HCT116 (cell line): ENCODE measurements at regions not wholly inside any gene's neighbourhood (a gene's known extent, or its start where the extent isn't known, plus 50 kb on each side); places are given as distances from the start of the nearest gene placed in this dataset.

Experiments
- ATAC-seq: fragments of 200-7000 bp; cut with Tn5 transposase; 2 replicates; pipeline ENCODE4 v1.9.1; 2020; ENCODE audit warnings: mild to moderate bottlenecking, moderate library complexity
- BruUV-seq: library from RNA; stranded (reverse); fragments of 400-500 nt; replicated peaks from 2 replicates; lab custom pipeline; 2021; lab: Mats Ljungman, UMichigan
- CTCF ChIA-PET: fragments of 300-600 bp; sonication (Branson Sonifier 250); formaldehyde crosslinking; loops from one replicate; lab custom pipeline; 2021; ENCODE audit warnings: antibody characterized with exemption; lab: Charles Lee
- POLR2A ChIA-PET: fragments of 300-600, 350-600 bp; sonication (Branson Sonifier 250); formaldehyde crosslinking; loops from one replicate; lab custom pipeline; 2021; ENCODE audit warnings: antibody characterized with exemption; lab: Charles Lee
- RAD21 ChIA-PET, 2 experiments: fragments of 300-600 bp; sonication (Branson Sonifier 250); formaldehyde crosslinking; loops; one replicate each; lab custom pipeline; 2023; ENCODE audit warnings: low total read pairs in 2 of 2; ENCODE audit not compliant: uncharacterized antibody in 2 of 2, unreplicated experiment in 2 of 2, low non-redundant PET in 1 of 2; lab: Charles Lee
- DNase-seq: peaks from one replicate; pipeline ENCODE4 v3.0.0-alpha.2; 2010; ENCODE audit warnings: low read depth, low spot score
- H2AFZ ChIP-seq: fragments of 200-600 bp; shearing (Covaris generic), sonication (generic); 2 replicates; pipeline ENCODE4 v1.6.1; 2017; ENCODE audit warnings: low read depth, mixed run types, mixed read lengths, antibody characterized with exemption, low read length; ENCODE audit not compliant: poor library complexity, severe bottlenecking
- H3K27ac ChIP-seq: 2 replicates; pipeline ENCODE4 v1.5.1; 2012; ENCODE audit warnings: low read depth, low read length
- H3K27me3 ChIP-seq: fragments of 200-600 bp; sonication (generic); 2 replicates; pipeline ENCODE4 v1.6.1; 2016; ENCODE audit warnings: mixed run types, low read length, mixed read lengths; ENCODE audit not compliant: insufficient read depth
- H3K36me3 ChIP-seq, 2 experiments: fragments of 200-500 bp in 1 of 2; fragments of 200-600 bp in 1 of 2; sonication (Bioruptor generic) in 1 of 2; sonication (generic) in 1 of 2; 2 replicates each; pipeline versions ENCODE4 v1.5.1 to v1.6.1; 2014 to 2016; ENCODE audit warnings: low read length in 2 of 2, inconsistent platforms in 1 of 2, mixed read lengths in 1 of 2, mixed run types in 1 of 2; ENCODE audit not compliant: insufficient read depth in 2 of 2, control insufficient read depth in 1 of 2
- H3K4me1 ChIP-seq, 2 experiments: fragments of 200-600 bp in 1 of 2; sonication (generic) in 1 of 2; 2 replicates each; pipeline versions ENCODE4 v1.5.1 to v1.6.1; 2012 to 2017; ENCODE audit warnings: low read length in 2 of 2, inconsistent platforms in 1 of 2, mild to moderate bottlenecking in 1 of 2, mixed read lengths in 1 of 2, mixed run types in 1 of 2, moderate library complexity in 1 of 2; ENCODE audit not compliant: insufficient read depth in 2 of 2, control insufficient read depth in 1 of 2
- H3K4me2 ChIP-seq: fragments of 200-600 bp; sonication (generic); 2 replicates; pipeline ENCODE4 v1.6.1; 2017; ENCODE audit warnings: mixed run types, low read length, mixed read lengths
- H3K4me3 ChIP-seq, 2 experiments: fragments of 200-600 bp in 1 of 2; sonication (generic) in 1 of 2; replicated peaks in 1 of 2; 2 replicates each; pipeline ENCODE4 v1.5.1; 2011 to 2016; ENCODE audit warnings: low read length in 2 of 2, control low read depth in 1 of 2, low read depth in 1 of 2, mild to moderate bottlenecking in 1 of 2, mixed read lengths in 1 of 2, mixed run types in 1 of 2
- H3K79me2 ChIP-seq: fragments of 200-600 bp; sonication (generic); 2 replicates; pipeline ENCODE4 v1.6.1; 2017; ENCODE audit warnings: mild to moderate bottlenecking, mixed run types, low read length, moderate library complexity, mixed read lengths; ENCODE audit not compliant: insufficient read depth
- H3K9ac ChIP-seq: fragments of 200-600 bp; sonication (generic); 2 replicates; pipeline ENCODE4 v1.6.1; 2016; ENCODE audit warnings: low read length, mixed read lengths
- H3K9me2 ChIP-seq: fragments of 200-600 bp; sonication (generic), shearing (Covaris generic); 2 replicates; pipeline ENCODE4 v1.6.1; 2017; ENCODE audit warnings: mixed run types, mild to moderate bottlenecking, moderate library complexity; ENCODE audit not compliant: insufficient read depth
- H3K9me3 ChIP-seq, 2 experiments: fragments of 200-500 bp in 1 of 2; fragments of 200-600 bp in 1 of 2; sonication (Bioruptor generic) in 1 of 2; sonication (generic) in 1 of 2; 2 replicates each; pipeline ENCODE4 v1.6.1; 2014 to 2017; ENCODE audit warnings: low read length in 2 of 2, mixed read lengths in 2 of 2, inconsistent platforms in 1 of 2, low read depth in 1 of 2, mild to moderate bottlenecking in 1 of 2, mixed run types in 1 of 2, moderate library complexity in 1 of 2; ENCODE audit not compliant: control insufficient read depth in 1 of 2, insufficient read depth in 1 of 2
- H4K20me1 ChIP-seq: fragments of 200-600 bp; sonication (generic), shearing (Covaris generic); 2 replicates; pipeline ENCODE4 v1.6.1; 2017; ENCODE audit warnings: mixed run types, mild to moderate bottlenecking, moderate library complexity; ENCODE audit not compliant: insufficient read depth
- CBX3 ChIP-seq: IDR thresholded peaks from 2 replicates; pipeline ENCODE4 v1.6.1; 2012; ENCODE audit warnings: low read depth
- CEBPB ChIP-seq: IDR thresholded peaks from 2 replicates; pipeline ENCODE4 v1.6.1; 2012; ENCODE audit warnings: low read depth
- EZH2phosphoT487 ChIP-seq: fragments of 200-600 bp; IDR thresholded peaks from 2 replicates; pipeline ENCODE4 v1.6.1; 2018; ENCODE audit warnings: antibody characterized with exemption, borderline replicate concordance
- POLR2A ChIP-seq: IDR thresholded peaks from 2 replicates; pipeline ENCODE4 v1.7.0; 2011; ENCODE audit warnings: borderline replicate concordance; ENCODE audit not compliant: insufficient read depth, insufficient read length; ENCODE audit errors: extremely low read depth
- POLR2AphosphoS5 ChIP-seq: IDR thresholded peaks from 2 replicates; pipeline ENCODE4 v1.6.1; 2011; ENCODE audit warnings: mild to moderate bottlenecking, low read depth, low read length, moderate library complexity
- RAD21 ChIP-seq: IDR thresholded peaks from 2 replicates; pipeline ENCODE4 v1.6.1; 2012; ENCODE audit warnings: low read depth, mild to moderate bottlenecking
- SIN3A ChIP-seq: IDR thresholded peaks from 2 replicates; pipeline ENCODE4 v1.6.1; 2012; ENCODE audit warnings: low read depth
- SP1 ChIP-seq: IDR thresholded peaks from 2 replicates; pipeline ENCODE4 v1.6.1; 2012; ENCODE audit warnings: low read depth
- SRF ChIP-seq: IDR thresholded peaks from 2 replicates; pipeline ENCODE4 v1.6.1; 2012; ENCODE audit warnings: low read depth
- TCF7L2 ChIP-seq: IDR thresholded peaks from 2 replicates; pipeline ENCODE4 v1.7.0; 2011; ENCODE audit warnings: borderline replicate concordance, inconsistent platforms; ENCODE audit not compliant: insufficient read depth, insufficient read length; ENCODE audit errors: extremely low read depth
- YY1 ChIP-seq: IDR thresholded peaks from 2 replicates; pipeline ENCODE4 v1.6.1; 2011; ENCODE audit warnings: low read length, low read depth, moderate library complexity, mild to moderate bottlenecking; ENCODE audit not compliant: insufficient replicate concordance; ENCODE audit errors: extremely low read depth
- ZFX ChIP-seq: fragments of 450-650 bp; IDR thresholded peaks from 2 replicates; pipeline ENCODE4 v1.6.1; 2017
- ZNF274 ChIP-seq: fragments of 200-500 bp; sonication (Bioruptor generic); IDR thresholded peaks from 2 replicates; pipeline ENCODE4 v1.6.1; 2014; ENCODE audit warnings: mild to moderate bottlenecking, low read depth, low read length, inconsistent platforms
- intact Hi-C: fragments of 100-400 bp; cut with micrococcal nuclease; formaldehyde crosslinking; loops from 2 replicates; pipeline ENCODE4 v1.10.0; 2022
- TF ChIP-seq, protein P1 (sequence below): IDR thresholded peaks from 2 replicates; pipeline ENCODE4 v1.6.1; 2012
- TF ChIP-seq, protein P2 (sequence below): IDR thresholded peaks from 2 replicates; pipeline ENCODE4 v1.6.1; 2011; ENCODE audit warnings: mild to moderate bottlenecking, low read length, moderate library complexity; ENCODE audit not compliant: insufficient replicate concordance; ENCODE audit errors: extremely low read depth
- TF ChIP-seq, protein P3 (sequence below): IDR thresholded peaks from 2 replicates; pipeline ENCODE4 v1.6.1; 2012

DNA sequence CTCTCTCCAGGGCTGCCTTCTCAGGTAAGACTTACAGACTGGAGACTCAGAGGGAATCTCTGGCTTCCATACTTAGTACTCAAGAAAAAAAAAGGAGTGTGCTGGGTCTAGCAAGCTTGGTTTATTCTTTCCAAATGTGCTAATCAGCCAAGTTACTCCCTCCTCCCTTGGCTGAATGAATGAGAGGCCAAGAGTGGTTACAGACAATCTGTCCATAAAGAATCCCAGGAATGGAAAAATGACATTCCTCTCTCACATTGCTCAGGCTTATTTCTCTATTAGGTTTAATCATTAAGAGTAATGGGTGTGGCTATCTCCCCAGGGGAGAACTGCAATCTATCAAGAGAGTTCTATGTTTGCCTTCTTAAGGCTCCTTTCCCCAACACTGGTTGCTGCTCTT, 547.3 kb upstream of the PLXNA2 start:
- CTCF ChIA-PET = no interaction called here
- no peak overlapping the region for H3K9ac ChIP-seq
- H4K20me1 ChIP-seq = no peaks in the 10 kb centered on the region
- ATAC-seq (no peak), DNase-seq (no peak)
- TF ChIP-seq ZFX (no peak), TCF7L2 (no peak), RAD21 (no peak), ZNF274 (no peak), YY1 (no peak), SP1 (no peak), EZH2phosphoT487 (no peak), SRF (no peak), CBX3 (no peak), CEBPB (no peak), SIN3A (no peak), POLR2A (no peak), POLR2AphosphoS5 (no peak)
- TF ChIP-seq, protein P1, sequence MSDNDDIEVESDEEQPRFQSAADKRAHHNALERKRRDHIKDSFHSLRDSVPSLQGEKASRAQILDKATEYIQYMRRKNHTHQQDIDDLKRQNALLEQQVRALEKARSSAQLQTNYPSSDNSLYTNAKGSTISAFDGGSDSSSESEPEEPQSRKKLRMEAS = no peak
- TF ChIP-seq, protein P2, sequence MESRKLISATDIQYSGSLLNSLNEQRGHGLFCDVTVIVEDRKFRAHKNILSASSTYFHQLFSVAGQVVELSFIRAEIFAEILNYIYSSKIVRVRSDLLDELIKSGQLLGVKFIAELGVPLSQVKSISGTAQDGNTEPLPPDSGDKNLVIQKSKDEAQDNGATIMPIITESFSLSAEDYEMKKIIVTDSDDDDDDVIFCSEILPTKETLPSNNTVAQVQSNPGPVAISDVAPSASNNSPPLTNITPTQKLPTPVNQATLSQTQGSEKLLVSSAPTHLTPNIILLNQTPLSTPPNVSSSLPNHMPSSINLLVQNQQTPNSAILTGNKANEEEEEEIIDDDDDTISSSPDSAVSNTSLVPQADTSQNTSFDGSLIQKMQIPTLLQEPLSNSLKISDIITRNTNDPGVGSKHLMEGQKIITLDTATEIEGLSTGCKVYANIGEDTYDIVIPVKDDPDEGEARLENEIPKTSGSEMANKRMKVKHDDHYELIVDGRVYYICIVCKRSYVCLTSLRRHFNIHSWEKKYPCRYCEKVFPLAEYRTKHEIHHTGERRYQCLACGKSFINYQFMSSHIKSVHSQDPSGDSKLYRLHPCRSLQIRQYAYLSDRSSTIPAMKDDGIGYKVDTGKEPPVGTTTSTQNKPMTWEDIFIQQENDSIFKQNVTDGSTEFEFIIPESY = no peak
- TF ChIP-seq, protein P3, sequence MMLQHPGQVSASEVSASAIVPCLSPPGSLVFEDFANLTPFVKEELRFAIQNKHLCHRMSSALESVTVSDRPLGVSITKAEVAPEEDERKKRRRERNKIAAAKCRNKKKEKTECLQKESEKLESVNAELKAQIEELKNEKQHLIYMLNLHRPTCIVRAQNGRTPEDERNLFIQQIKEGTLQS = no peak
- H3K9me2 ChIP-seq = no peaks in the 10 kb centered on the region
- RAD21 ChIA-PET = no interaction called here
- no peaks in the 10 kb centered on the region for H3K79me2 ChIP-seq
- no peak overlapping the region for H3K4me3 ChIP-seq
- H3K9me3 ChIP-seq = no peaks in the 10 kb centered on the region
- BruUV-seq = no TSS peak
- no peaks in the 10 kb centered on the region for H3K4me1 ChIP-seq
- H2AFZ ChIP-seq = no peak overlapping the region
- H3K27me3 ChIP-seq = 0 out of 2 replicates have a peak, but pooled peaks cover 4% of the 10 kb centered on the region
- POLR2A ChIA-PET = no interaction called here
- intact Hi-C loops = no loop called here
- H3K36me3 ChIP-seq = no peaks in the 10 kb centered on the region
- H3K4me2 ChIP-seq = no peak overlapping the region
- no peak overlapping the region for H3K27ac ChIP-seq
